Tibial nerve (tissue), 4 donors: ENCODE measurements at regions not wholly inside any gene's neighbourhood (a gene's known extent, or its start where the extent isn't known, plus 50 kb on each side); places are given as distances from the start of the nearest gene placed in this dataset.

Source experiments
- CTCF ChIP-seq, 5 experiments: fragments of 200-600 bp in 3 of 5; fragments of 450-650 bp in 2 of 5; sonication (generic) in 3 of 5; IDR thresholded peaks; one replicate each; pipeline ENCODE4 v1.5.1; 2016 to 2019; ENCODE audit warnings: antibody characterized with exemption in 5 of 5, mild to moderate bottlenecking in 3 of 5, moderate library complexity in 2 of 5
- EP300 ChIP-seq, 2 donors: sonication (generic); formaldehyde crosslinking; IDR thresholded peaks; one replicate each; pipeline ENCODE4 v1.6.1; 2017; ENCODE audit warnings: antibody characterized with exemption in 2 of 2, mild to moderate bottlenecking in 1 of 2
- POLR2A ChIP-seq, 2 donors: fragments of 450-650 bp; IDR thresholded peaks; one replicate each; pipeline ENCODE4 v1.6.1; 2017; ENCODE audit warnings: antibody characterized with exemption in 2 of 2, mild to moderate bottlenecking in 2 of 2, moderate library complexity in 2 of 2

- TF ChIP-seq POLR2A (IDR thresholded peaks at IDR 0.05): no peak
- no peak for TF ChIP-seq CTCF (IDR thresholded peaks at IDR 0.05)
- TF ChIP-seq EP300 (IDR thresholded peaks at IDR 0.05): no peak
These were observed 184.1 kb upstream of the SULF2 start for GRCh38 chr20:47969426-47969825.
